ENCODE measurements at regions not wholly inside any gene's neighbourhood (a gene's known extent, or its start where the extent isn't known, plus 50 kb on each side); places are given as distances from the start of the nearest gene placed in this dataset.

DNA sequence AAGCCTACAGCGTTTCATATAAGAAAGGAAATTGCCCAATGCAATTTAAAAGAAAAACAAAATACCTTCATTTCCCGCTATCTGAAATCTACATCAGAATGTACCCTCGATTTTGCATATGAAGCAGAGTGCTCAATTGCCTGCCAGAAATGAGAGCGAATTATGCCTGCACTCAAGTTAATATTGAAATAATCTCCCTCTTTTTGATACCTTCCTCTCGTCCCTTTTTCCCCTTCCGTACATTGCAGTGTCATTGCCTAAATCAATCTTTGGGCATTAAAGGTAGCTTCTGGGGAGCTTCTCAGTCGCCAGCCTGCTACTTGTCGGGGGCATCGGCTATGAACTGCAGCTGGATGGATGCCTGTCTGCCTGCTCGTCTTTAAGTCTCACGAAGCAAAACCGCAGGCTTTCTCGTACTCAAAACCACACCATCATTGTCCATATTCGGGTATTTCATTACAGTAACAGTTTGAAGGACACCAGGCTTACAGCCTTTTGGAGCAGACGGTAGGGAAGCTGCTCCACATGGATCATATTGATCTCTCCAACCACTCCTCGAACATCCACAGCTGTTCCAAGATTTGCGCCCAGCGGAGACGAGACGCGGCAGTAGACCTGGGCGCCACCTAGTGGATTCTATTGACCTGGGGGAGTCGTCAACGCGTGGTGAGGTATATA lies 64.0 kb upstream of the HNRNPA3 start (continued):
- TF ChIP-seq KLF16 (CRISPR knock-in tag; IDR thresholded peaks at IDR 0.05) (peak in 1 of 2 experiments; percentile 48; a peak in 1 of 4 replicates), ZNF644 (CRISPR knock-in tag; IDR thresholded peaks at IDR 0.05; ENCODE audit: low read depth) (0 out of 2 replicates have a peak, but pooled peaks have one; percentile 40), ZBTB38 (CRISPR knock-in tag; IDR thresholded peaks at IDR 0.05) (no peak)
- TF ChIP-seq, protein P1, sequence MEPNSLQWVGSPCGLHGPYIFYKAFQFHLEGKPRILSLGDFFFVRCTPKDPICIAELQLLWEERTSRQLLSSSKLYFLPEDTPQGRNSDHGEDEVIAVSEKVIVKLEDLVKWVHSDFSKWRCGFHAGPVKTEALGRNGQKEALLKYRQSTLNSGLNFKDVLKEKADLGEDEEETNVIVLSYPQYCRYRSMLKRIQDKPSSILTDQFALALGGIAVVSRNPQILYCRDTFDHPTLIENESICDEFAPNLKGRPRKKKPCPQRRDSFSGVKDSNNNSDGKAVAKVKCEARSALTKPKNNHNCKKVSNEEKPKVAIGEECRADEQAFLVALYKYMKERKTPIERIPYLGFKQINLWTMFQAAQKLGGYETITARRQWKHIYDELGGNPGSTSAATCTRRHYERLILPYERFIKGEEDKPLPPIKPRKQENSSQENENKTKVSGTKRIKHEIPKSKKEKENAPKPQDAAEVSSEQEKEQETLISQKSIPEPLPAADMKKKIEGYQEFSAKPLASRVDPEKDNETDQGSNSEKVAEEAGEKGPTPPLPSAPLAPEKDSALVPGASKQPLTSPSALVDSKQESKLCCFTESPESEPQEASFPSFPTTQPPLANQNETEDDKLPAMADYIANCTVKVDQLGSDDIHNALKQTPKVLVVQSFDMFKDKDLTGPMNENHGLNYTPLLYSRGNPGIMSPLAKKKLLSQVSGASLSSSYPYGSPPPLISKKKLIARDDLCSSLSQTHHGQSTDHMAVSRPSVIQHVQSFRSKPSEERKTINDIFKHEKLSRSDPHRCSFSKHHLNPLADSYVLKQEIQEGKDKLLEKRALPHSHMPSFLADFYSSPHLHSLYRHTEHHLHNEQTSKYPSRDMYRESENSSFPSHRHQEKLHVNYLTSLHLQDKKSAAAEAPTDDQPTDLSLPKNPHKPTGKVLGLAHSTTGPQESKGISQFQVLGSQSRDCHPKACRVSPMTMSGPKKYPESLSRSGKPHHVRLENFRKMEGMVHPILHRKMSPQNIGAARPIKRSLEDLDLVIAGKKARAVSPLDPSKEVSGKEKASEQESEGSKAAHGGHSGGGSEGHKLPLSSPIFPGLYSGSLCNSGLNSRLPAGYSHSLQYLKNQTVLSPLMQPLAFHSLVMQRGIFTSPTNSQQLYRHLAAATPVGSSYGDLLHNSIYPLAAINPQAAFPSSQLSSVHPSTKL (CRISPR knock-in tag; IDR thresholded peaks at IDR 0.05) = peak; percentile 47; the same call in 1 of the 2 replicates
- TF ChIP-seq, protein P2, sequence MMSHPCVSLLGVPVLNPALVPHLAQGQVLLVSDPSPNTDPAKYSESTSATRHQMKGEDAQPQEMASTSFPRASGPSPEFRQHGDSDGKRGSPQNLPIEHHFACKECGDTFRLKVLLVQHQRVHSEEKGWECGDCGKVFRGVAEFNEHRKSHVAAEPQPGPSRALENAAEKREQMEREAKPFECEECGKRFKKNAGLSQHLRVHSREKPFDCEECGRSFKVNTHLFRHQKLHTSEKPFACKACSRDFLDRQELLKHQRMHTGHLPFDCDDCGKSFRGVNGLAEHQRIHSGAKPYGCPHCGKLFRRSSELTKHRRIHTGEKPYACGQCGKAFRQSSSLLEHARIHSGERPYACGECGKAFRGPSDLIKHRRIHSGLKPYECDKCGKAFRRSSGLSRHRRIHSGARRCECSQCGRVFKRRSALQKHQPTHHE (CRISPR knock-in tag; IDR thresholded peaks at IDR 0.05; ENCODE audit: borderline replicate concordance) = 0 out of 2 replicates have a peak, but pooled peaks have one; percentile 31

DNA sequence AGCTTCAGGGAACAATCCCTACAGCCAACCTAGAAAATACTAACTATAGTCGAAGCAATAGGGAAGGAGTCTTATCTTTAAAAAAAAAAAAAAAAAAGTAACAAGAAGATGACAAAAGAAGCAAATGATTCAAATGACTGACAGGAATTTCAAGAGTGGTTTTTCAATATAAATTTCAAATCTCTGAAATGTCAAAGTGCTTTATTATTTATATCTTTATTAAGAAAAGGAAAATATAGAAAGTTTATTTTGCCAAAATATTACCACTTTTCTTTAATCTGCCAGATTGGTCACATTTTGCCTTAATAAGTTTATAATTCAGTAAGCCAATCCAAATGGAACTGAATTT lies 63.5 kb upstream of the HNRNPA3 start:
- Histone ChIP-seq H3K4me3 (replicated peaks in 1 of 3; ENCODE audit: insufficient read depth in 1 of 3, low read depth in 2 of 3, low read length in 3 of 3) (no peak overlapping the region), H3K9ac (ENCODE audit: insufficient read depth, low read depth, low read length) (no peak overlapping the region), H3K27me3 (ENCODE audit: control insufficient read depth in 1 of 2, insufficient read depth in 2 of 2, low read length in 2 of 2) (peaks cover 3 to 47% of the 10 kb centered on the region in 2 experiments; a peak in 4 of 5 replicates), H3K9me3 (ENCODE audit: low read length) (no peaks in the 10 kb centered on the region), H3K27ac (ENCODE audit: extremely low read length, insufficient read depth, low read length) (no peak overlapping the region), H3K4me2 (ENCODE audit: low read depth, low read length) (peak overlapping the region; percentile 95; the same call in 1 of the 2 replicates), H3K4me1 (ENCODE audit: insufficient read depth, low read length) (peaks cover 11% of the 10 kb centered on the region), H3K36me3 (replicated peaks in 1 of 2; ENCODE audit: control insufficient read depth in 1 of 2, insufficient read depth in 2 of 2, low read length in 2 of 2) (no peaks in the 10 kb centered on the region), H4K20me1 (ENCODE audit: insufficient read depth, low read length) (no peaks in the 10 kb centered on the region), H3K79me2 (ENCODE audit: insufficient read depth, low read length) (no peaks in the 10 kb centered on the region), H2AFZ (ENCODE audit: low read length) (no peak overlapping the region)
- in situ Hi-C loops (cut with HindIII; ENCODE audit: extremely low pct_ligation_motif_present, low pct_unique_long_range_greater_than_20kb) = loop anchor here (5.0 to 10.0 kb wide), 2 partner anchors 324 to 1022 kb away; partner anchors contain the start of gene HOXD8
- FAIRE-seq = no peak
- ChIA-PET CTCF (ENCODE audit: low intra/inter-chr PET ratio, low total read pairs) (no interaction called here), POLR2A (no interaction called here)
- intact Hi-C loops (cut with micrococcal nuclease; ENCODE audit: unreplicated experiment) = loop anchor here (2.0 to 10.0 kb wide), 5 partner anchors 337 to 1037 kb away; no protein-coding TSS in a partner anchor
- ATAC-seq = no peak
- BruUV-seq (replicated peaks) = no TSS peak
- TF ChIP-seq KLF13 (CRISPR knock-in tag; IDR thresholded peaks at IDR 0.05) (no peak), PHF21A (CRISPR knock-in tag; IDR thresholded peaks at IDR 0.05) (no peak)
- WGBS (ENCODE audit: low lambda C conversion rate) = 0% methylated on average over 1 of the region's 1 CpG
- DNase-seq (ENCODE audit: low spot score) = no peak

All from HepG2 (cell line).